Activated T-cell treated with anti-CD3 and anti-CD28 coated beads, Interleukin-2, amount 50 U/mL, for 1 hour (primary cell): ENCODE measurements at regions not wholly inside any gene's neighbourhood (a gene's known extent, or its start where the extent isn't known, plus 50 kb on each side); places are given as distances from the start of the nearest gene placed in this dataset.

Experiments used
- DNase-seq: peaks from one replicate; pipeline ENCODE4 v3.0.0-alpha.2; 2020

DNA sequence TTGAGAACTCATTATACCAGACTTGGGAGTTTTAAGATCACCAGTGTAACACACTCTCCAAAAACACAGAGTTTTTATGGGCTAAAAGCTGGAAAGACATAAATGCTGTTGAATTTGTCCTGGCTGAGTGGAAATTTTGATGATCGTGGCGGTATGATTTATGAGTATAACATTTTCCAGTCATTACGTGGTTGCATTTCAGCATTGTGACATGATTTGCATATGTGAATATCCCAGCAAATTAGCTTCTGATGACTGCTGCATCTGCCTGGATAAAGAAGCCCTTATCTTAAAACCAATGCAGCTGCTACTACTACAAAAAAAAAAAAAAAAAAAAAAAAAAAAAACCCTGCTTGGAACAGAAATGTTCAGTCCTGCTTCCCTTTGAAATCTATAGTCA is 850.9 kb downstream of the TFAP2A start:
- DNase-seq = no peak

DNA sequence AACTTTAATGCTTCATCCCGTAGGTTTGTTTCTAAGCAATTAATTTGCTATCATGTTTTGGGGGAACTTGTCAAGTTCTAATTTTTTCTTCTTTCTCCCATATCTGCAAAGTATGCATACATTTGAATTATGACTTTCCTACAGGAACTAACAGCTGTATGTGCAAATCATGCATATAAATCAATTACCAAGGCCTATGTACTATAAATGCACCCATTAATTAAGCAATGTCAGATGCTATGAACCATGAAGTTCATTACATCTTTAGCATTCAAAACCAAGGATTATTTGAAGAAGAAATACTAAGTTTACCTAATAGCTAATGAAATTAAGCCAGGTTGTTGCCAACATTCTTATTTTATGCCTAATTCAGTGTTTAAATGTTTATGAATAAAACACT is 851.3 kb downstream of the TFAP2A start:
- DNase-seq = no peak

DNA sequence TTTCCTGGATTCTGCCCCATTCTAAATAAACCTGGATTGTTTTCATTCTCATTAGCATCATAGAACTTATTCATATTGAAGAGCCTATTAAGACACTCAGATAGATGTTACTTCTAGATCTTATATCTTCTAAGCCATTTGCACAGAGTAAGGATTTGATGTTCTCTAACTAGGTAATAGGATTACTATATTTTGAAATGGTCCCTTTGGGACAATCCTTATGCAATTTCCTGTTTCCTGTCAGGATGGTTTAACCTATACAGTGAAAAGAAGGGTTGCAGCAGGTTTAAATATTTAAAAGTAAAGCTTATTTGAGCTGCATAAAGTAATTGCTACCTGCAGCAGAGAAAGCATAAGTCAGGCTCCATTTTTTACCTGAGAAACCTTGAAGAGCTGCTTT is 860.1 kb downstream of the TFAP2A start:
- DNase-seq = no peak

DNA sequence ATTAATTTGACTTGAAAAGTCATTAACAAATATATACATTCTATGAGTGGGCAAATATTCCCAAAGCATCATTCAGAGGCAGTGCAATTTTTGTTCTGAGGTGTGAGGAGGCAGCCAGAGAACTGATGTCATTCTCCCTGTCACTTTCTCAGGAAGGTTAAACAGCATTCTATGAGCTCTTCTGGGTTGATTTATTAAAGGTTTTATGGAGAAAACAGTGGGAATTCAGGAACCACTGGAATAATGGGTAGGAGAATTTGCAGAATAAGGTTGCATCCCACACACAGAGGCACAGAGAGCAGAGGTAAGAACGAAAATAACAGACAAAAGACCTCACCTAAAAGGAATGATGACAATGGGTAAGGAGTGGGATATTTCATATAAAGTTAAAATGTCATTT is 860.6 kb downstream of the TFAP2A start:
- no peak for DNase-seq

DNA sequence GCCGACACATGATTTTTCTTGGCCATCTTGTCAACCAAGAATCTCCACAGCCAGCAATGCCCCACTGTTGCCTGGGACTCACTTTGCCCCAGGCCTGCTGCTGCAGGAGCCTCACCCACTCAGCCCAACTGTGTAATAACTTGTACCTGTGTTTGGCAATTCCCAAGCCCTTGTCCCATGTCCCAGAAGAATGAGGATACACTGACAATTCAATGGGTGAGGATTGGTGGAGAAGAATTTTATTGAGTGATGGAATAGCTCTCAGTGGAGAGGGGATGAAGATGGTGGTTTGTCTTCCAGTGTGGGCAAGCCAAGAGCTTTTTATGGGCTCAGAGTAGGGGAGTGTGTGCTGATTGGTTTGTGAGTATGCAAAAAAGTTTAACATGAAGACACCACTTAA is 861.9 kb downstream of the TFAP2A start:
- DNase-seq = no peak

DNA sequence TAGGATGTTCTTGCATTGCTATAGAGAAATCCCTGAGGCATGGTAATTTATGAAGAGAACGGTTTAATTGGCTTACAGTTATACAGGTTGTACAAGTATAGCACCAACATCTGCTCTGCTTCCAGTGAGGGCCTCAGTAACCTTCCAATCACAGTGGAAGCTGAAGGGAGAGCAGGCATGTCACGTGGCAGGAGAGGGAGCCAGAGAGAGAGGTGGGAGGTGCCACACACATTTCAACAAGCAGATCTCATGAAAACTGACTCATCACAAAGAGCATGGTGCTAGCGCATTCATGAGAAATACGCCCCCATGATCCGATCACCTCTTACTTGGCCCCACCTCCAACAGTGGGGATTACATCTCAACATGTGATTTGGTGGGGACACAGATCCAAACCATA is 871.2 kb downstream of the TFAP2A start:
- DNase-seq = no peak

DNA sequence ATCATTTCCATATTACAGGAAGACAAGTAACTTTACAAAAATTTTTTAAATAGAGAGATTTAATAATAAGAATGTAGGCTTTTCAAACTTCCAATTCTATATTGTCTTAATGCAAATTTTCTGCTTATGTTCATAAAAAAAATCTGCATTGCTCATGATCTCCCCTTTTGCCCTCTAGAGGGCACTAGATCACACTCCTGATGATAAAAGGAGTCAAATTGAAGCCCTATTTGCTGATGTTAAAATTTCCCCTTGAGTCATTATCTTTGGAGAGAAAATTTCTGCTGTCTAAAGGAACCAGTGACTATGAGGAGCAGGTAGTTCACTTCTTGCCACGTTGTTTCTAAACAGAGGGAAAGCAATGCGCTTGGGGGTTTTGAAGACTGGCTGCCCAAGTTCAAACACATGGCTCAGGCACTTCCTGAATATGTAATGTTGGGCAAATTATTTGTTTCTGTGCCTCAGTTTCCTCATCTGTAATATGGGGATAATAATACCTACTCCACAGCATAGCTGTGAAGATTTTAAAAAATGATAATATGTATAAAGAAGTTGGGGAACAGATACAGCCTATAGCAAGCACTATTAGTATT is 874.2 kb downstream of the TFAP2A start:
- DNase-seq = no peak

DNA sequence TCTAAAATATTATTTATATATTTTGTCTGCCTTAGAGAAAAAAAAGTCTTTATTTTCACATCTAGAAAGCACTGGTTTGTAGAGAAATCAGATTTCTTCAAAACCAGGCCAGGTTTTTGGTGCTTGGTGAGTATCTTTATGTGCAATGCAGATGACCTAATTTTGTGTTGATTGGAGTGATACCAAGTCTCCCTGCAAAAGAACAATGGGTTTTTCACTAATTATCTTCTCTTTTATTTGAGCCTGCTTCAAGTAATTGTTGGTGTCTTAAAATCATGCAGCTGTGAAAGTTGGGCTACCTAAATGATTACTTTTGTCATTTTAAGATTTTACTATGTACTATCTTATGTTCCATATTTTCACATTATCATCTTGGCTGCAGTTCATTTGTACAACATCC is 874.7 kb downstream of the TFAP2A start:
- no peak for DNase-seq

DNA sequence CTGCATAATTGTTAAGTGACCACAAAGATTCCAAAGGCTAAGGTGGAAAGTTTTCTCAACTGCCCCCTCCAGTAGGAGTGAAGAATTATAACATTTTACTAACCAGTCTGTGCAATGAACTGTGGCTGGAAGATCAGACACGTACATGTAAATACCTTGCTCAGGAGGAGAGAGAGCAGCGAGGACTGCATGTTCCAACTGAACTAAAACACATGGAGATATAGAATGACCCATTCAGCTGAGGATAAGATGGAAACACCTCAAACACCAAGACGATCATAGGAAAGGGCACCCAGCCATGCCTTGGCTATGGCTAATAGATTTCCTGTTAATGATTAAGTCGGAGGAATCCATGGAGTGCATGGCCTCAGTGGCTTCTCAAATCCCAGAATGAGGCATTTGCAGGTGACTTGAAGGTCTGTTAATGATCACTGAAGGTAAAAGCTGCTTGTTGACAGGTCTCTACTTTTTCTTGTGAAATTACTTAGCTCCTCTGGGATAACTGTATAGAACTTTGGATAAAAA is 875.6 kb downstream of the TFAP2A start:
- no peak for DNase-seq

DNA sequence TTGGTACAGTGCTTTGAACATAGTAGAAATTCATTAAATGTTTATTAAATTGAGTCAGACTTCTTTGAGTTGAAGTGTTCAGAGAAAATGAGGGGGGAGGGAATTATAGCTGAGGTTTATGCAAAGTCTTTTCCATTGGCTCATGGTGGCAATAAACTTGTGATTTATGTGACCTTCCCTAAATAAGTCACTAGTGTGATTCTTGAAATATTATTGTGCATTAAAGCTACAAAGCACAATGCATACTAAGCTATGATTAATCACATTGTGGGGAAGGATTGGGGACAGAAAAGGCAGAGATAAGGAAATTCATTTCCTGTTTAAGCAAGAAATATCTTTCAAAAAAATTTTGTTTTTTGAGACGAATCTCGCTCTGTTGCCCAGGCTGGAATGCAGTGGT is 877.5 kb downstream of the TFAP2A start:
- no peak for DNase-seq

DNA sequence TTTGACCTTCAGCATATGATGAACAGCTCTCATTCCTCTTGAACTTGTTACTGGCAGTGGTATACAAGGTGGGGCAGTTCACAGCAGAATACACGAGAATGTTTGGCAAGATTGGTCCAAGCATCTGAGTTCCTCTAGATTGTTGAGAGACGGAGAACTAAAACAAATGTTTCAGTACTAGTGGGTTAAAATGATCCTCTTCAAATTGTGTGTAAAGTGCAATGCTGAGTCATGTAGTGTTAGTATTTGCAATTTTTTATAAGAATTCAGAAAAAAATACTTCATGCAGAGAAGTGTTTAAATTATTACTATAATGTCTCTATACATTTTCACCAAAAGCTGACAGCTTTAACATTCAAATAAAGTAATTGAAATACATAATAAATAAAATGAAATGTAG is 879.8 kb downstream of the TFAP2A start:
- DNase-seq = no peak

DNA sequence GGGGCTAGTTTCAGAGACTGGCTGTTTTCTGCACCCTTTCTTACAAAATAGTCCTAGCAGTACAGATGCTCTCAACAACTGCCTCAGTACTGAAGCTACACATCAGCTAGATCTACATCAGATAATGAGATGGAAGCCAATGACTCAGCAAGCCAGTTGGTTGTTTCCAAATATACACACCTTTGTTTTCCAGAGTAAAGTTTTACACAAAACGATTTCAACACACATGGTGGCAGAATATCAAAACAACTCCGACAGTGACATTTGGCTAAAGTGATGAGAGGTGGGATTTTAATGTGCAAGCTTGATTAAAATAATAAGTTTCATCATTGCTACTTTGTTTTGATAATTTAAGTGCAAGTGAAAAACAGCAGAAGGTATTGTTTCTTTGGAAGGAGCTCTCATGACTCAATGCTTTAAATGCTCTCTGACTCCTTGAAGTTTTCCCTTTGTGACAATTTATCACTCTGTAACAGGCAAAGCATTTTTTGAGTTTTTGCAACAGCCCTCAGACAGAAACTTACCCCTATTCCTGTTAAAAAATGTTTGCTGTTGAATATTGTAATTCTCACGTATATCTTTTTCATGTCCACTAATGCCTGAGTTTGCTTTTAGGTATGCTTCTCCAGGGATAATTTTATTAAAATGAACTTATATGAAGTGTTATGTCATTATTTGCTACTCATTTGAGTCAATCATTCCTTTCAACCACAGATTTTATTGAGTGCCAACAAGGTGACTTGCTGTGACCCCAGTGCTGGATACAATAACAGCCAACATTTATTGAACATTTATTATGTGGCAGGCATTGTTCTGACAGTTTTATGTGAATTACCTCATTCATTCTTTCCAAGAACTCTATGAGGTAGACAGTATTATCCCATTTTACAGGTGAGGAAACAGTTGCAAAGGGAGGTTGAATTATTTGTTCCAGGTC is 882.0 kb downstream of the TFAP2A start:
- DNase-seq = no peak

DNA sequence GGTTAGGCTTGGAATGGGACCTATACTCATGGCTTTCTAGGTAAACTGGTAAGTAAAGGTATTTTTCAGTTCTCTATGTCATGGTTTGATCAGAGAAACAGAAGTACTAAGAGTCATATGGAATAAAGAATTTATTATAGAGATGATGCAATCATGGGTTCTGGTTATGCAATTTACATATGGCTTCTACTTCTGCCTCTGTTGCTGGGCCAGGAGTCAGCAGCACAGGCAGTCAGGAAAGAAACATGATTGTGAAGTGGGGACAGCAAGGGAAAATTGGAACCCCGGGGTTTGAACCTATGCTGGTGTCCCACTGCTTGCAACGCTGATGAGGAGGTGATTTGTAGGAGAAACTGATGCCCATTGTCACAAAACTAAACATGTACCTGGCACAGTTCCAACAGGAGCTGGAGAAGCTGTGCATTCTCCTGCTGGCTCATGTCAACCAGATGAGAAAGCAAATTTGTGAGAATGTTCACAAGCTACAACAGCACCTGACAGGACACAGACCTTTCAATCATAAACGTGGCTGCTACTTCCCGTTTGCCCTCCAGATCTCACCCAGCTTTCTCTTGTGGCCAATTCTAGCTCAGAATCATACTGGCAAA is 887.1 kb downstream of the TFAP2A start:
- DNase-seq = no peak

DNA sequence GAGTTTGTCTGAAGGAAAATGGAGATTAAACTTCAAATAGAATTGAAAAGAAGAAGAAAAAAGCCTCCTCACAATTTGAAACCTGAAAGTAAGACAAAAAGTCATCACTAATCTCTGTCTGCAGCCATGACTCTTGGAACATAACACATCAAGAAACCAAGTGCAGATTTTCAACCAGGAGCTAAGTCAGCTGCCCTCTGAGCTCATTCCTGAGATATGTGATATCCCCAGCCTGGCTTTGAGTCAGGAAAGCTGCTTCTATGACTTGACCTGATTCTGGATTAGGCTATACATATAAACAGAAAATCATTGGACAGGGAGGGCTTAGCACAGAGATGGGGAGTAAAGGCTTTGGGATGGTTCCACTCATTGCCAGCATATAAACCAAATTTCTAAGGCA is 891.4 kb downstream of the TFAP2A start:
- DNase-seq = no peak

DNA sequence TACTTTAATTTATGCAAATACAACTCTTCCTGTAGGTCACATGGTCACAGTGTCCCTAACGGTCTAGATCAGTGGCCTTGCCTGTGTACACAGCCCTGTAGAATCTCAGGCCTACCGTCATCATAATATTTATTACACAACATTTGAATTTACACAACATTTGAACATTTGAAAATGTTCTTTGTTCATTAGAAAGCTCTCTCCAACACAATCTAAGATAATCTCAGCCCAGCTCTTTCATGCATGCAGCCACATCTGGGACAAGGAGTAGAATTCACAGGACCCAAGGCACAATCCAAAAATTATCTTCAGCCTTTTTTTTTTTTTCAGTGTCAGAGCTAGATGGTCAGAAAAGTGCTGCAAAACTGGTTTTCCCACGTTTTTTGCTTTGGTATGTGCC is 892.8 kb downstream of the TFAP2A start:
- DNase-seq = no peak

DNA sequence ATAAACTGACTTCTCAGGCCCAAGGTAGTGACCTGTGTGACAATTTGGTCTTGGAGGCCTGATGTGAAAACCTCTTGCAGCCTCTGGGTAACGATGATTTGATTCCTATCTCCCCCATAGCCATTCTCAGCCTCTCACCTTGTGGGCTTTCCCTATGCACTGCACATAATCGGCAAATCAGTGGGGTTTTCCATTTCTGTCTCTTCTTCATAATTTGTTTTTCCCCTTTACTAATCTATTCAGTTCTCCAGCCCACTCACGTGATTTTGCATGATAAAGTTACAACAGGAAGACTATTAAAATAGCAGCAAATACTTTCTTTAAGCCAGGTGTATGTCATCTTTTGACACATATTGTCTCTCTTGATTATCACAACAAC is 893.7 kb downstream of the TFAP2A start:
- DNase-seq = no peak

DNA sequence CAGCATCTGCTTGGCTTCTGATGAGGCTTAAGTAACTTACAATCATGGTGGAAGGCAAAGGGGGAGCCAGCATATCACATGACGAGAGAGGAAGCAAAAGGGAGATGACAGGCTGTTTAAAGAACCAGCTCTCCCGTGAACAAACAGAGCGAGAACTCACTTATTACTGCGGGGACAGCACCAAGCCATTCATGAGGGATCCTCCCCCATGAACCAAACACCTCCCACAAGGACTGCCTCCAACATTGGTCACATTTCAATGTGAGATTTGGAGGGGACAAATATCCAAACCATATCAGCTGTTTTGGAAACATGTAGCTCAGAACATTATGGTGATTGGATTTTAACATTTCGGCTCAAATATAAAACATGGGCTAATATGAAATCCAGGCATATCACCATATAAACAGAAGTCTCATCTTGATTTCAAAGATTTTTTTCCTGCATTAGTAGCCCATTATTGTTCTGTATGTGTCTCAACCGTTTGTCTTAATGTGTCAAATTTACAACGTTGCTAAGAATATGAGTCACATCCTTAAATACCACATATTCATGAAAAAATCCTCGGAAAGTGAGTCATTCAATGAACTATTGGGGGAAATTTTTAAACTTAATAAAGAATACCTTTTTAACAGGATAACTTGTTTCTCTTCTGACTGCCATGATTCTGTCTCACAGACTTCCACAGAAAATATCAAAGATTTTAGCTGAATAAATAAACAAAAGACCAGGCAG is 894.3 kb downstream of the TFAP2A start:
- no peak for DNase-seq

DNA sequence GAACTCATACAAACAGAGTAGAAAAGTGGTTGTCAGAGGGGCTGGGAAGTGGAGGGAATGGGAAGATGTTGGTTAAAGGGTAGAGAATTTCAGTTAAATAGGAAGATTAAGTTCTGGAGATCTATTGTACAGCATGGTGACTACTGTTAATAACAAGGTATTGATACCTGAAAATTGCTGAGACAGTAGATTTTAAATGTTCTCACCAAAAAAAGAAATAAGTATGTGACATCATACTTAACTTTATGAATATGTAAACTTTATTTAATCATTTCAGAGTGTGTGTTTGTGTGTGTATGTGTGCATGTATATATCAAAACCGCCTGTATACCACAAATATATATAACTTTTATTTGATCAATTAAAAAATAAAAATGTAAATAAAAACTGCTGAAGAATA is 896.4 kb downstream of the TFAP2A start:
- DNase-seq = no peak

DNA sequence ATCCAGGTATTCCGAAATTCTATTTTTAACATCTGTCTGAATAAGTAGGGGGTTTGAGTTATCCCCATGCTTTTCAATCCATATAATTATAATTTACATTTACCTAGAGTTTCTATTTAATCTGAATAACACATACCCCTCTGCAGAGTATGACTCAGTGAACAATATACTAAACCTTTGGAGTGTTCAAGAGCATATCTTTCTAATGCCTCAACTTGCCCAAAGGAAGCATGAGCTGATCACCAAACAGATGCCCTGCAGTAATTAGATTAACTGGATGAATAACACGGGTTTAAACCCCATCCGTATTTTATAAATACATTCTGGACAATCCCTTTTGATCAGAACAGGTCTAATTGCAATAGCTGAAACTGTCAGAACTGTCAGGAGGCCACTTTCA is 897.1 kb downstream of the TFAP2A start:
- DNase-seq = no peak

DNA sequence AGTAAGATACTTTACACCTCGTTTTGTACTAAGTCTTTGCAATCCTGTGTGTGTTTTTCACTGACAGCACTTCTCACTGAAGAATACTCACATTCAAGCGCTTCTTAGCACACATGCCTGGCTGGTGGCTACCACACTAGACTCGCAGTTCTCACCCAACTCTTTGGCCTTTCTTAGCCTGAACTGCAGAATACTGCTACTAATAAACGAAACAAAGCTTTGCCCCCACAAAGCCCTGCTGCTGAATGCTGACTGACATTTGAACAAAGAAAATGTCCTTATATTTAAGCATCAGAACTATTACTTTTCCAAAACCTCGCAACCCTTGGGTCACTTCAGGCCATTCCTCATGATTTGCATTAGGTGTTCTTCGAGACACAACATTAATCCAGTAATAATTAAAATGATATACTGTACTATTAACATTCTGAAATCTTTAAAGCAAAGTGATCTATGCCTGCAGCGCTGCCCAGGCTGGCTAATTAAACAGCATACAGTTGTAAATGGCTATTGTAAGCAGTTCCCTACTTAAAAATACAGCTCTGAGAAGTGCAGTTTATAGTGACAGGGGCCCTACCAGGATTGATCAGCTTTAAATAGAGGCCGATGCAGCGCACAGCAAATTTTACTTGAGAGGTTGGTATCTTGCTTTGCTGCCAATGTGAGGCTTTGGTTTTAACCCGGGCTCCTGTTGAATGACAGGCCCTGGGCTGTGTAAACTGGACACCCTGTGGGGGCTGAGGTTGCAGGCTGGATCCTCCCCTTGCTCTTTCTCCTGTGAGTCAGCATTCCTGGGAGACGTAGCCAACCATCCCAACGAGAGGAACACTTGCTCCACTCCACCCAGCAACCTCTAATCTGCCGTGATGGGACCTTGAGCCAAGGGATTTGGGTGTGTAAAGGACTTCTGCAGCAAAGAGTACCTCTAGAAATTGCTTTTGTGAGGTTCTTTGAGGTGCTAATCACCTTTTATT is 899.0 kb downstream of the TFAP2A start:
- DNase-seq = no peak

DNA sequence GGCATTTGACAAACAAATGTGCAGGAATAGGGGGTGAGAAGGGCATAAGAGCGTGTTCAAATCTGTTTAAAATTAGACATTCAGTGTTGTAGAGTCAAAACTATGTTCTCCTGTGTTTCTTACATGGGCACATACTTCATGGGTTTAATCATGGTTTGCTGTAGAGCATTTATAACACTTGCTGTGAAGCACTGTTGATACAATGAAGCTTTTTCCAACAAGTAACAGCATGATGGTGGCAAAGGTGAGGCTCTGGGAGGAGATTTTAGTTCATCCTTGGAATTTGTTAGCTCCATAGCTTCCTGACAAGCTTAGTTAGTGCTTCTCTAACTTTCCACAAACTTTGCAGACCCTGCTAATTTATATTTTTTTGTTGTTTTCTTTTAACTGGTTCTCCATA is 900.7 kb downstream of the TFAP2A start:
- DNase-seq = no peak

DNA sequence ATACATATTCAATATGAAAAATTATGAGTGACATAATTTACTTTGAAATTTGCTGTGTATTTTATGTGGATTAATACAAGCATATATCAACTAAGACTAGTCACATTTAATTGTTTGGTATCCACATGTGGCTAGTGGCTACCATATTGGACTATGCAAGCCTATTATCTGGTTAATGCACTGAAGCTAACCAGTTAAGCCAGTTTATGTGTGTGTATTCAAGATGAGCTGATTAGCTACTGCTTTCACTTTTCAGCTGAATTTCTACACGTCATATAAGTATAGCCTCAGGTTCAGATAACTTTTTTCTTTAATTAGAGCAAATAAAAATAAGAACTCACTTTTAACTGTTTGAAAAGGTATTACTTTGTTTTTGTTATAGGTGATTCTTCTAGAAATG is 903.7 kb downstream of the TFAP2A start:
- DNase-seq = no peak
